ENCODE measurements at regions not wholly inside any gene's neighbourhood (a gene's known extent, or its start where the extent isn't known, plus 50 kb on each side); places are given as distances from the start of the nearest gene placed in this dataset.

GRCh38 chr18:1559563-1559962, 654.9 kb downstream of the ADCYAP1 start:
- Histone ChIP-seq H3K36me3 (ENCODE audit: control insufficient read depth in 1 of 2, insufficient read depth in 2 of 2, low read length in 2 of 2) (no peaks in the 10 kb centered on the region), H3K79me2 (ENCODE audit: insufficient read depth, low read length) (no peaks in the 10 kb centered on the region), H3K9ac (ENCODE audit: low read length) (no peak overlapping the region), H3K4me2 (ENCODE audit: low read length) (no peak overlapping the region), H2AFZ (ENCODE audit: low read depth, low read length, poor library complexity, severe bottlenecking) (no peak overlapping the region), H3K4me3 (replicated peaks in 1 of 2; ENCODE audit: low read depth in 1 of 2, low read length in 2 of 2) (no peak overlapping the region), H3K27ac (ENCODE audit: low read depth, low read length) (no peak overlapping the region), H3K9me2 (ENCODE audit: insufficient read depth) (no peaks in the 10 kb centered on the region), H3K9me3 (ENCODE audit: control insufficient read depth in 1 of 2, insufficient read depth in 1 of 2, low read depth in 1 of 2, low read length in 2 of 2) (no peaks in the 10 kb centered on the region), H3K27me3 (ENCODE audit: insufficient read depth, low read length) (peaks cover 7% of the 10 kb centered on the region; the same call in 1 of the 2 replicates), H4K20me1 (ENCODE audit: insufficient read depth) (no peaks in the 10 kb centered on the region), H3K4me1 (ENCODE audit: control insufficient read depth in 1 of 2, insufficient read depth in 2 of 2, low read length in 2 of 2) (no peaks in the 10 kb centered on the region)
- DNase-seq (ENCODE audit: low read depth, low spot score) (no peak), ATAC-seq (peak; percentile 57)
- RAD21 ChIA-PET (ENCODE audit: low non-redundant PET in 1 of 2, low total read pairs in 2 of 2, uncharacterized antibody in 2 of 2, unreplicated experiment in 2 of 2), result no interaction called here
- TF ChIP-seq RAD21 (IDR thresholded peaks at IDR 0.05; ENCODE audit: low read depth) (no peak), SRF (IDR thresholded peaks at IDR 0.05; ENCODE audit: low read depth) (no peak), MAX (IDR thresholded peaks at IDR 0.05) (no peak), POLR2A (IDR thresholded peaks at IDR 0.05; ENCODE audit: borderline replicate concordance, extremely low read depth, insufficient read depth, insufficient read length) (no peak), TCF7L2 (IDR thresholded peaks at IDR 0.05; ENCODE audit: borderline replicate concordance, extremely low read depth, insufficient read depth, insufficient read length) (no peak), EGR1 (IDR thresholded peaks at IDR 0.05; ENCODE audit: low read depth) (no peak), ZBTB33 (IDR thresholded peaks at IDR 0.05; ENCODE audit: extremely low read depth, insufficient replicate concordance, low read length) (no peak), FOSL1 (IDR thresholded peaks at IDR 0.05; ENCODE audit: low read depth) (no peak), POLR2AphosphoS5 (IDR thresholded peaks at IDR 0.05; ENCODE audit: low read depth, low read length) (no peak), EZH2 (IDR thresholded peaks at IDR 0.05) (no peak), CBX3 (IDR thresholded peaks at IDR 0.05; ENCODE audit: low read depth) (no peak), JUND (IDR thresholded peaks at IDR 0.05) (no peak), ZFX (IDR thresholded peaks at IDR 0.05) (no peak)
- CTCF ChIA-PET, result no interaction called here
- no TSS peak for BruUV-seq (replicated peaks)
- POLR2A ChIA-PET, result no interaction called here
- intact Hi-C loops (cut with micrococcal nuclease), result no loop called here
